Activated CD8-positive, alpha-beta memory T cell treated with anti-CD3 and anti-CD28 coated beads for 1 hour (primary cell): ENCODE measurements at regions not wholly inside any gene's neighbourhood (a gene's known extent, or its start where the extent isn't known, plus 50 kb on each side); places are given as distances from the start of the nearest gene placed in this dataset.

Experiments
- DNase-seq, 2 donors: peaks; one replicate each; pipeline ENCODE4 v3.0.0-alpha.2; 2020; ENCODE audit warnings: low read depth in 1 of 2; ENCODE audit errors: extremely low read depth in 1 of 2

DNA sequence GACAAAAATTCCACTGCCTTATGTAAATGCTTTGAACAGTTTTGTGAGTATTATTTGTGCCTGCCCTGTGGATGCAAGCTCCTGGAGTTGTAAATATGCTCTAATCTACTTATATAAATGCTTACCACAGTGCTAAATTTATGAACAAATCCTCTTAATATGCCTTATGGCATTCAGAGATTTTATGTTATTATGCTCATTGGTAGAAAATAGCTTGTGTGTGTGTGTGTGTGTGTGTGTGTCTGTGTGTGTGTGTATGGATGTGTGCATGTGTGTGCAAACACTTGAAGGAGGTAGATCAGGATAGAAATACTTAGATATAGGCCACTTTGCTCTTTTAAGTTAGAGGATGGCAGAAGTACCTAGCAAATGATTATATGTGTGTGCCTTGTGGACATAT is 253.9 kb downstream of the TAF11L14 start:
- DNase-seq: no peak

DNA sequence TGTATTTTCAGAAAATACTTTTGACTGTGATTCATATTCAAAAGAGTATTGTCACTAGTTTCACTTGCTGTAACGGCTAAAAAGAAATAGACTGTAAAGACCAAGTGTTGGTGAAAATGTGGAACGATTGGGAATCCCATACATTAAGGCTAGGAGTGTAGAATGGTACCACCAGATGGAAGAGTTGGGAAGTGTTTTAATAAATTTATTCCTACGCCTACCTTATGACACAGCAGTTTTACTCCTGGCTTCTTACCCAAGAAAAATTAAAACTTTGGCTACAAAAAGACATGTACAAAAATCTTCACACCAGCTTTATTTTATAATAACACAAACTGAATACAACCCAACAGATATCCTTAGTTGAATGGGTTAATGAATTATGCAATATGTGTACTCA is 256.2 kb downstream of the TAF11L14 start:
- DNase-seq: no peak

GRCh38 chr5:17891881-17892280 is 257.6 kb downstream of the TAF11L14 start:
- DNase-seq: no peak

DNA sequence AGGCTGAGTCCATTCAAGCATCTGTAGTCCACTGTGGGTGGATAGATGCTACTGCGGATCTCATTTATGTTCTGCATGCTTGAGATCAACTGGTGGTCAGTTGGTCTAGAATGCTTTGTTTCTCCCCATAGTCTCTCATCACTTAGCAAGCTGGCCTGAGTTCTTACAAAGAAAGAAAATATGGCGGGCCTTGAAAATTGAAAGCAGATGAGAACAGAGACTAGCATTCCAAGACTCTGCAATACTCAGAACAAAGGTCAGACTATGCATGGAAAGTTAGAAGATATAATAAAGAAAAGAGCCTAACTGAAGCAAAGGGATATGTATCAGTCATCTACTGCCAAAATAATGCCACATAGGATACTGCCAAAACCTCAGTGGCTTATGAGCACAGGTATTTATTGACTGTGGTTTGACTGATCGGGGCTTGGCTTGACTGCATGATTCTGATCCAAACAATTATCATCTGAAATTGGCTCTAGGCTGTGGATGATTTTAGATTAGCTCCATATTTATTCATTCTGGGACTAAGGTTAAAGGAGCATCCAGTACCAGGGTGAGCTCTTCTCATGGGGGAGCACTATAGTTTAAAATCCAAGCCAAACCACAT is 258.9 kb downstream of the TAF11L14 start:
- no peak for DNase-seq

DNA sequence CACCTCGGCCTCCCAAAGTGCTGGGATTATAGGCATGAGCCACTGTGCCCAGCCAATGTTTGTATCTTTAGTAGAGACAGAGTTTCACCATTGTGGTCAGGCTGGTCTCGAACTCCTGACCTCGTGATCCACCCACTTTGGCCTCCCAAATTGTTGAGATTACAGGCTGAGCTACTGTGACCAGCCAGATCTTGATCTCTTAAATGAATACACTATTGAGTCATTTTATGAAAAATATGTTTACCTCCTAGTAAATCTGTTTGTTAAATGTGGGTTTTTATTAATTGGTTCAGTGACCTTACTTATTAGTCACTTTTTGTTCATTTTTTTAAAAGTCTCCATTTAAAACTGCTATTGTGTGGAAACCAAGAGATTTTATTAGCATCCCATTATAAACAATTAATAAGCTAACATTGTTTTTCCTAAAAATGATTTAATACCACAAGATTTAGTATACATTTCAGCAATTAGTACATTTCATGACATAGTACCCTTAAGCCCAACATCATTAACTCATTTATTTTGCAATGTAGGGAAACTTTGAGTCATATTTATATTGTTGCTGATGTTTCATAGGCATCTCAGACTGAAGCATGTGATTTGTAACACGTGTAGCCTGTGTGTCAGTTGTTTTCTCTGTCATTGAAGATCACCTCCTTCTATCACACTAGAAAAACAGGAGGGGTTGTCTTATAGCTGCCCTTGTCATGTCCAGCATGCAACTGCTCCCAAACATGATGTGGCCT is 261.2 kb downstream of the TAF11L14 start:
- DNase-seq: no peak

- no peak for DNase-seq
Measured at GRCh38 chr5:17896605-17897004, 262.3 kb downstream of the TAF11L14 start.

DNA sequence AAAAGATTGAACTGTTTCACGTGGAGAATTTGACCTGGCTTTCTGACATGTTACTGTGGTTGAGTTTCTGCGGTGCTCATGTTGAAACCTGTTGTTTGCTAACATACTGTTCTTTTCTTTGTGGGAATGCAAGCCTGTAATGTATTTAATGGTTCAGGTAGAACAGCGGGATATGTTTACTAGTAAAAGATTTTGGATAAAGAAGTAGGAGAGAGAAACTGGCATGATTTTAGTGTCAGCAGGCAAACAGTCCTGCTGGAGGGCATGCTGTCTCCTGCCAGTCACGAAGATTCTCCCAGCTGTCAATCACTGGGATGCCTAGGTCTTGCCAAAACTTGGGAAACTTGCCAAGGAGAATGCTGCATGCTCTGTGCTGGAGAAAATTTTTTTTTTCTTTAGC is 263.5 kb downstream of the TAF11L14 start:
- no peak for DNase-seq

GRCh38 chr5:17898766-17899165 is 264.5 kb downstream of the TAF11L14 start:
- no peak for DNase-seq

- no peak for DNase-seq
Measured at GRCh38 chr5:17907094-17907493, 272.8 kb downstream of the TAF11L14 start.

DNA sequence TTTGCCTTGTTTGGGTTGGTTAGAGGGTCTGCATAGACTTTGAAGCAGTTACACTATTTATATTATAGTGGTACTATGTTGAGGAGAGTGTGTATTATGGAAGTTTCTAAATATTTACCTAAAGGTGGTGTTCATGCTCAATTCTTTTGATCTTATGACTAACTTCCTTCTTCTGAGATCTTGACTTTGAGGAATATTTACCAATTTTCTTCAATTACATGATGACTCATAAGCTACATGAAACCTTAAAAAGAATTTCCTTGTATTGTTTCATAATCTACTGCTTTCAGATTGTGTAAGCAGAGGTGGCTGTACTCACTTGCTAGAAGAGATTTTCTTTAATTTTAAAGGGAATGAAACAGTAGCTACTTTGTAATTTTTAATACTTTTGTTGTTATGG is 276.1 kb downstream of the TAF11L14 start:
- DNase-seq: no peak

- DNase-seq: no peak
Measured at GRCh38 chr5:17912794-17913193, 278.5 kb downstream of the TAF11L14 start.

DNA sequence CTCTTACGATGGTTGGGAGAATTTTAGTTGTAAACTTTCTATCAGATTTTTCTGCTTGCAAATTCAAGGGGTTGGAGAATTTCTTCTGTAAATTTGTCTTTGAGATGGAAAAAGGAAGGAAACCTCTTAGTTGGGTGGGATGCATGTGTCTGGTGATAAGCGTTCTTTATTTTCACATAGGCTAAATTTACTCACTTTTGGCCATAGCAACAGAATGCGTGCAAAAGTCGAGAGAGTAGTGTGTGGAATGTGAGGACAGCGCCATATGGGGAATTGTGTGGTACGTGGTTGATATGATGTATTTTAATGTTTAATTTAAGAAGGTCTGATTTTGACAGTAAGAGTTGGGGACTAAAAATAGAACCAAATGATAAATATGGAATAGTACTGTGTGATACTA is 282.2 kb downstream of the TAF11L14 start:
- DNase-seq: no peak

DNA sequence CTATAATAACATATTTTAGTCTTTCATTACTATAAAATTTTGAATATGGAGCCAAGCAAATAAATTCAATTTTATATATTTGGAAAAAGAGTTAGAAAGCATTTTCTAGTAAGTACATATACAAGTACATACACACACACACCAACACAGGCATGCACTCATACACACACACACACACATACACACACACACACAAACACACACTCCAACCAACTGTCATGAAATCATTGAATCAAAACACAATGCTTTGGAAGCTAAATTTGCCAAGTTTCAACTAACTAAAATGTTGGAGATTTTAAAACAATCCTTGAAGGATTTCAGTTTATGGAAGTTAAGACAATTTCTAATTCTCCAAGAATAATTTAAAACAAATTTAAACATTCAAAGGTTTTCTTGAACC is 283.2 kb downstream of the TAF11L14 start:
- no peak for DNase-seq

DNA sequence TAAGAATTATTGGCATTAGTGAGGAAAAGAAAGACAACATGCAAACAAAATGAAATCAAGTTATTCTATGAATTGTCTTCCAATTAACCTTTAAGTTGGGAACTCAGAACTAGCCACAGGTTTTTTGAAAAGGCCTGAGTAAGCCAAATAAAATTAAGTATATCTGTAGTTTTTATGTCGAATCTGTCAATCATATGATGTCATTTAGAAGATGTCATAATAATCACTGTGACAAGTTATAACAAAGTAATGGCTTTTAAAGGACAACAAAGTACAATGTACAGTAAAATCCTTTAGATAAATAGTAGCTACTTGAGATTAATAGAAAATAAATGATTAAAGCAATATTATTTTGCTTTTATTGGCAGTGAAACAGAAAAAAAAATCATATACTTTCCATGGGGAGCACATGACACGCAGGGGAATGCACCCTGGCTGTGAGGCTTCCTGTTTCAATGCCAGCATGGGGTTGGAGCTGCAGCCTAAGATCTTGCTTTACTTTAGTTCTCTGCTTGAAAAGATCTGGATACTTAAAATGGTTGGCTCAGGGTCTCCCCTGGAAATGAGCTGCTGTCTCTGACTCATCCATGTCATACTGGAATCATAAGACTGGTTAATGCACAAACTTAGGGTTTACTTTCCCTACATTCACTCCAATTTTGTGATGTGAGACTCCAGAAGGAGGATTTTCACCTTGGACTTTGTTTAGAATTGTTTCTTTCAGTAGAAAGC is 284.3 kb downstream of the TAF11L14 start:
- no peak for DNase-seq

- no peak for DNase-seq
Measured at GRCh38 chr5:17925276-17925675, 291.0 kb downstream of the TAF11L14 start.

GRCh38 chr5:17928581-17928981 is 294.3 kb downstream of the TAF11L14 start:
- DNase-seq: no peak

- no peak for DNase-seq
Measured at GRCh38 chr5:17929171-17929570, 294.9 kb downstream of the TAF11L14 start.

DNA sequence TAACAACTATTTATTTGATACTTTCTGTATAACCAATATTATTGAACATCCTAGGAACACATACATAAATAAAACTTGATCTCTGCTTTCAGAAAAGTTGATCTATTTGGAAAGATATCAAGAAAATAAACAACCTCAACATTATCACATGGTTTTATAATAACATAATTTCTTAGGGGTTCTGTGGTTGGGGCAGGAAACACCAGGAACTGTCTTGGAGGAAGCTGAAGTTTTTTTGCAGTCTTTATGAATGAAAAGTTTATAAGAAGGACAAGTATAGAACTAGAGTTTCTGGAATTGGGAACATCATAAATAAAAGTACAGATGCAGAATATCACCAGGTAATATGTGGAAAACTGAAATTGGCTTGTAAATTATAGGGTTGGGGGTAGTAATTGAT is 296.1 kb downstream of the TAF11L14 start:
- no peak for DNase-seq

DNA sequence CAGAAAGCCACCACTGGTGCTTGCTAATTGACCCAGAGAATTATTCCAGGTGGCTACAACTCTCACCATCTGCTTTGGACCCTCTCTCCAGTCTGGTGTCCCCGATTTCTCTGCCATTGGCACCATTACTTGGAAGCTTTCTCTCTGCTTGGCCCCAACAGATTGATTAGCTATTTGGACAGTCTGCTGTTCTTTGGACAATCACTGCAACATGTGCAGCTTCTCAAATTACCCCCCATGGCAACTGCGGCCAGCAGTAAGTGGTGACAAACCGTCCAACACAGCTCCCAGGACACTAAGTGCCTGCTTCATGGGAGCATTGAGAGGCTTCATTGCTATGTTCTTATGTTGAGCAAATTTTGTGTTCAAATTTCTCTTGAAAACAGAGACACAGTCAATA is 309.8 kb downstream of the TAF11L14 start:
- DNase-seq: no peak

- DNase-seq: no peak
Measured at GRCh38 chr5:17947029-17947428, 312.8 kb downstream of the TAF11L14 start.

DNA sequence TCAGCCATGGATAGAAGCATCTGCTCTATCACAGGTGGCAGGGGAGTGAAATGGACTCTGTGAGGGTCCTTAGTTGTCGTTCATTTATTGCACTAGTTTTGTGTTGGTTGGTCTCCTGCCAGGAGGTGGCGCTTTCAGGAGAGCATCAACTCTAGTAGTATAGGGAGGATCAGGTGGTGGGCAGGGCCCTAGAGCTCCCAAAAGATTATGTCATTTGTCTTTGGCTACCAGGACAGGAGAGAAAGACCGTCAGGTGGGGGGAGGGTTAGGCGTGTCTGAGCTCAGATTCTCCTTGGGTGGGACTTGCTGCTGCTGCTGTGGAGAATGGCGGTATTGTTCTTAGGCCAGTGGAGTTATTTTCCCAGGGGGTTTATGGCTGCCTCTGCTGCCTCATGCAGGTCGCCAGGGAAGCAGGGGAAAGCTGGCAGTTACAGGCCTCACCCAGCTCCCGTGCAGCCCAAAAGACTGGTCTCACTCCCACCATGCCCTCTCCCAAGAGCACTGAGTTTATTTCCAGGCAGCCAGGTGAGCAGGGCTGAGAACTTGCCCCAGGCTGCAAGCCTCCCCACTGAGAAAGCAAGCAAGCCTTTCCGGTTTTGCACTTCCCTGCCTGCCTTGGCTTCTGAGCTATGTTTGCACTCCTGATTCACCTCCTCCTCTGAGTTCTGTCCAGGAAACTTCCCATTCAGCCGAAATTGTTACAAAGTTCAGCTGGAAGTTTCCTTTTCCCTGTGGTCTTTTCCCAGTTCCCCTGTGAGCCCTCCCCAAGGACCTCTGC is 317.3 kb downstream of the TAF11L14 start:
- no peak for DNase-seq
